Astrocyte (in vitro differentiated cells and primary cell): ENCODE measurements at regions not wholly inside any gene's neighbourhood (a gene's known extent, or its start where the extent isn't known, plus 50 kb on each side); places are given as distances from the start of the nearest gene placed in this dataset.

Source experiments
- EZH2 ChIP-seq: IDR thresholded peaks from 2 replicates; pipeline ENCODE4 v1.6.1; 2012; ENCODE audit warnings: mild to moderate bottlenecking, low read length, inconsistent platforms; ENCODE audit not compliant: insufficient read depth
- TF ChIP-seq, protein P1 (sequence below): IDR thresholded peaks from 2 replicates; pipeline ENCODE4 v1.5.1; 2011; ENCODE audit warnings: low read depth, mild to moderate bottlenecking, inconsistent platforms, low read length, moderate library complexity; ENCODE audit not compliant: insufficient read depth

- TF ChIP-seq, protein P1, sequence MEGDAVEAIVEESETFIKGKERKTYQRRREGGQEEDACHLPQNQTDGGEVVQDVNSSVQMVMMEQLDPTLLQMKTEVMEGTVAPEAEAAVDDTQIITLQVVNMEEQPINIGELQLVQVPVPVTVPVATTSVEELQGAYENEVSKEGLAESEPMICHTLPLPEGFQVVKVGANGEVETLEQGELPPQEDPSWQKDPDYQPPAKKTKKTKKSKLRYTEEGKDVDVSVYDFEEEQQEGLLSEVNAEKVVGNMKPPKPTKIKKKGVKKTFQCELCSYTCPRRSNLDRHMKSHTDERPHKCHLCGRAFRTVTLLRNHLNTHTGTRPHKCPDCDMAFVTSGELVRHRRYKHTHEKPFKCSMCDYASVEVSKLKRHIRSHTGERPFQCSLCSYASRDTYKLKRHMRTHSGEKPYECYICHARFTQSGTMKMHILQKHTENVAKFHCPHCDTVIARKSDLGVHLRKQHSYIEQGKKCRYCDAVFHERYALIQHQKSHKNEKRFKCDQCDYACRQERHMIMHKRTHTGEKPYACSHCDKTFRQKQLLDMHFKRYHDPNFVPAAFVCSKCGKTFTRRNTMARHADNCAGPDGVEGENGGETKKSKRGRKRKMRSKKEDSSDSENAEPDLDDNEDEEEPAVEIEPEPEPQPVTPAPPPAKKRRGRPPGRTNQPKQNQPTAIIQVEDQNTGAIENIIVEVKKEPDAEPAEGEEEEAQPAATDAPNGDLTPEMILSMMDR, result no peak
- TF ChIP-seq EZH2, result no peak
Observed at GRCh38 chr1:98315309-98315708, 346.2 kb upstream of the SNX7 start.
